ENCODE measurements at regions not wholly inside any gene's neighbourhood (a gene's known extent, or its start where the extent isn't known, plus 50 kb on each side); places are given as distances from the start of the nearest gene placed in this dataset.

DNA sequence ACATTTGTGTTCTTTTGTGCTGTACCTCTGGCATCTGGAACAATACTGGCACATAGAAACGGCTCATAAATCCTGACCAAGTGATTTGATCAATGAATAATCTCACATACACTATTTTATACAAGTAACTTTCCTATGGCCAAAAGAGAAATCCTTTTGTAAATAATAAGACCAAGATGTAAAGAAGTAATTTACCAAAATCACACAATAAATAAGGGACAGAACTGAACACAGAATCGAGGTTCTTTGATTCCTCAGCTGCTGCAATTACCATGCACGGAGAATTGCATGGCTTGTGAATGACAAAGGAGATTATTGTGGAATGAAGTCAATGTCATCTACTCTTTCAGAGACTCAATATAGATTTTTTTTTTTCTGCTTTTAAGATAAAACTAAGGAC is 576.8 kb upstream of the SMIM31 start:
- Histone ChIP-seq H3K4me1 (ENCODE audit: control insufficient read depth in 1 of 2, insufficient read depth in 2 of 2, low read length in 2 of 2) (no peaks in the 10 kb centered on the region), H2AFZ (ENCODE audit: insufficient read depth, low read depth, low read length, poor library complexity, severe bottlenecking) (no peak overlapping the region), H3K4me3 (replicated peaks in 1 of 3; ENCODE audit: low read depth in 2 of 3, low read length in 3 of 3) (no peak overlapping the region), H3K79me2 (ENCODE audit: insufficient read depth, low read length) (no peaks in the 10 kb centered on the region), H3K36me3 (replicated peaks in 1 of 2; ENCODE audit: control insufficient read depth in 1 of 2, insufficient read depth in 2 of 2, low read length in 2 of 2) (no peaks in the 10 kb centered on the region), H3K27ac (ENCODE audit: low read depth in 1 of 2, low read length in 2 of 2) (no peak overlapping the region), H3K4me2 (replicated peaks; ENCODE audit: extremely low read depth, low read length, poor library complexity, severe bottlenecking) (no peak overlapping the region), H3K9me3 (replicated peaks in 1 of 2; ENCODE audit: control insufficient read depth in 1 of 2, insufficient read depth in 1 of 2, low read length in 2 of 2) (no peaks in the 10 kb centered on the region), H4K20me1 (ENCODE audit: insufficient read depth, low read length) (no peaks in the 10 kb centered on the region), H3K9ac (ENCODE audit: insufficient read depth, low read length, poor library complexity, severe bottlenecking) (no peak overlapping the region), H3K27me3 (ENCODE audit: control insufficient read depth in 2 of 2, insufficient read depth in 2 of 2, low read length in 2 of 2) (no peaks in the 10 kb centered on the region)
- Mint-ChIP-seq H3K27me3 (ENCODE audit: low read depth in 3 of 3) (peaks cover 0 to 2% (median 0%) of the 10 kb centered on the region in 3 donors), H3K4me3 (no peak overlapping the region), H3K36me3 (no peaks in the 10 kb centered on the region), H3K4me1 (no peaks in the 10 kb centered on the region), H3K9me3 (peaks cover 0 to 3% (median 0%) of the 10 kb centered on the region in 7 donors), H3K27ac (no peak overlapping the region)
- TF ChIP-seq, protein P1, sequence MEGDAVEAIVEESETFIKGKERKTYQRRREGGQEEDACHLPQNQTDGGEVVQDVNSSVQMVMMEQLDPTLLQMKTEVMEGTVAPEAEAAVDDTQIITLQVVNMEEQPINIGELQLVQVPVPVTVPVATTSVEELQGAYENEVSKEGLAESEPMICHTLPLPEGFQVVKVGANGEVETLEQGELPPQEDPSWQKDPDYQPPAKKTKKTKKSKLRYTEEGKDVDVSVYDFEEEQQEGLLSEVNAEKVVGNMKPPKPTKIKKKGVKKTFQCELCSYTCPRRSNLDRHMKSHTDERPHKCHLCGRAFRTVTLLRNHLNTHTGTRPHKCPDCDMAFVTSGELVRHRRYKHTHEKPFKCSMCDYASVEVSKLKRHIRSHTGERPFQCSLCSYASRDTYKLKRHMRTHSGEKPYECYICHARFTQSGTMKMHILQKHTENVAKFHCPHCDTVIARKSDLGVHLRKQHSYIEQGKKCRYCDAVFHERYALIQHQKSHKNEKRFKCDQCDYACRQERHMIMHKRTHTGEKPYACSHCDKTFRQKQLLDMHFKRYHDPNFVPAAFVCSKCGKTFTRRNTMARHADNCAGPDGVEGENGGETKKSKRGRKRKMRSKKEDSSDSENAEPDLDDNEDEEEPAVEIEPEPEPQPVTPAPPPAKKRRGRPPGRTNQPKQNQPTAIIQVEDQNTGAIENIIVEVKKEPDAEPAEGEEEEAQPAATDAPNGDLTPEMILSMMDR (IDR thresholded peaks at IDR 0.05), result no peak
- no peak for DNase-seq
- intact Hi-C loops (cut with micrococcal nuclease), result no loop called here
- no CpG with 5 or more reads among the region's 3 CpGs for WGBS (ENCODE audit: insufficient coverage)

DNA sequence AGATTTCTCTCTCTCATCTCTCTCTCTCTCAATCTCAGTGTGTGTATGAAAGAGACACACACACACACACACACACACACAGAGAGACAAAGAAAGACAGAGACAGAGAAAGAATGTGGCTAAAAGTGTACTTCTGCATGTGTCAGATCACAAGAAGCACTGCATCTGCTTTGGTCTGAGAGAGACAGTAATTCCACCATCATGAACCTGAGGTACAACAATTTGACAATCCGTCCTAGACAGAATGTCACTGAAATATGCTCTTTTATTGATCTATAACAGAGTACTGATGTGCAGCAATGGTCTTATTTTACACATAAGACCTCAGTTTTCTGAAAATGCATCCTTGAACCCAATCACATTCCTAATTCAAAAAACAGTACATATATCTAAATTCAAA is 576.2 kb upstream of the SMIM31 start:
- Mint-ChIP-seq H3K4me1 (no peaks in the 10 kb centered on the region), H3K36me3 (no peaks in the 10 kb centered on the region), H3K27ac (no peak overlapping the region), H3K27me3 (ENCODE audit: low read depth in 3 of 3) (peaks cover 0 to 2% (median 0%) of the 10 kb centered on the region in 3 donors), H3K9me3 (peaks cover 0 to 2% (median 0%) of the 10 kb centered on the region in 7 donors), H3K4me3 (no peak overlapping the region)
- no peaks in the 10 kb centered on the region for H3K4me1 ChIP-seq (ENCODE audit: control insufficient read depth in 1 of 2, insufficient read depth in 2 of 2, low read length in 2 of 2)
- H4K20me1 ChIP-seq (ENCODE audit: insufficient read depth, low read length), result no peaks in the 10 kb centered on the region
- H3K4me2 ChIP-seq (replicated peaks; ENCODE audit: extremely low read depth, low read length, poor library complexity, severe bottlenecking), result no peak overlapping the region
- H3K9ac ChIP-seq (ENCODE audit: insufficient read depth, low read length, poor library complexity, severe bottlenecking), result no peak overlapping the region
- no peaks in the 10 kb centered on the region for H3K79me2 ChIP-seq (ENCODE audit: insufficient read depth, low read length)
- H3K27ac ChIP-seq (ENCODE audit: low read depth in 1 of 2, low read length in 2 of 2), result no peak overlapping the region
- no peak for DNase-seq
- H2AFZ ChIP-seq (ENCODE audit: insufficient read depth, low read depth, low read length, poor library complexity, severe bottlenecking), result no peak overlapping the region
- no CpG with 5 or more reads among the region's 1 CpG for whole genome bisulfite sequencing (ENCODE audit: insufficient coverage)
- H3K4me3 ChIP-seq (replicated peaks in 1 of 3; ENCODE audit: low read depth in 2 of 3, low read length in 3 of 3), result no peak overlapping the region
- no peaks in the 10 kb centered on the region for H3K36me3 ChIP-seq (replicated peaks in 1 of 2; ENCODE audit: control insufficient read depth in 1 of 2, insufficient read depth in 2 of 2, low read length in 2 of 2)
- intact Hi-C loops (cut with micrococcal nuclease), result no loop called here
- H3K9me3 ChIP-seq (replicated peaks in 1 of 2; ENCODE audit: control insufficient read depth in 1 of 2, insufficient read depth in 1 of 2, low read length in 2 of 2), result no peaks in the 10 kb centered on the region
- TF ChIP-seq, protein P1 (IDR thresholded peaks at IDR 0.05), result no peak
- H3K27me3 ChIP-seq (ENCODE audit: control insufficient read depth in 2 of 2, insufficient read depth in 2 of 2, low read length in 2 of 2), result no peaks in the 10 kb centered on the region

All from CD14-positive monocyte (primary cell).